ENCODE measurements at regions not wholly inside any gene's neighbourhood (a gene's known extent, or its start where the extent isn't known, plus 50 kb on each side); places are given as distances from the start of the nearest gene placed in this dataset.

DNA sequence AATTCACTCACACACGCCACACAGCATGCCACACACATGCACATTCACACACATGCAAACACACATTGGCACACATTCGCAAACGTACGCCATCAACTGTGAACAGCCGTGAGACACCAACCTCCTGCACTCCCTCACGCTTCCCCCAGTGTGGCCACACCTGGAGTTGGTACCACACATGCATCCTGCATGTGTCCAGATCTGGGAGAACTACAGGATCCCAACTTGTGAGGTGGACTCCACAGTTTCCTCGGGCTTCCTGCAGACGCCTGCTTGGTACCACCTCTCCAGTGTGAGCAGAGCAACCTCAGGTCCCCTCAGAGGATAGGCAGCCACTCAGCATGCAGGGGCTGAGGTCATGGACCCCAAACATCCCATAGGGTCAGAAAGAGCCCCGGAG, 239.0 kb downstream of the EIPR1 start:
- no peaks in the 10 kb centered on the region for H3K27me3 Mint-ChIP-seq (ENCODE audit: insufficient read depth)
- no peak for DNase-seq

GRCh38 chr2:3137651-3138300, 239.8 kb downstream of the EIPR1 start:
- no peaks in the 10 kb centered on the region for H3K4me1 Mint-ChIP-seq (ENCODE audit: low read depth)
- H3K36me3 Mint-ChIP-seq (ENCODE audit: low read depth) = no peaks in the 10 kb centered on the region
- no peak for TF ChIP-seq CTCF (IDR thresholded peaks at IDR 0.05)
- no peak overlapping the region for H3K27ac Mint-ChIP-seq
- H3K4me3 Mint-ChIP-seq = no peak overlapping the region
- no peak for DNase-seq
- H3K27me3 Mint-ChIP-seq (ENCODE audit: insufficient read depth) = peaks cover 3% of the 10 kb centered on the region
- peaks cover 10% of the 10 kb centered on the region; the same call in 1 of the 2 replicates for H3K9me3 Mint-ChIP-seq

More for the DNA sequence above, 239.0 kb downstream of the EIPR1 start:
- Mint-ChIP-seq H3K4me1 (ENCODE audit: low read depth) (no peaks in the 10 kb centered on the region), H3K9me3 (peaks cover 4% of the 10 kb centered on the region; the same call in 1 of the 2 replicates), H3K27ac (no peak overlapping the region), H3K4me3 (no peak overlapping the region), H3K36me3 (ENCODE audit: low read depth) (no peaks in the 10 kb centered on the region)
- no peak for TF ChIP-seq CTCF (IDR thresholded peaks at IDR 0.05)

GRCh38 chr2:3135676-3136075, 241.9 kb downstream of the EIPR1 start:
- no peak for DNase-seq
- H3K4me3 Mint-ChIP-seq = no peak overlapping the region
- H3K27ac Mint-ChIP-seq = no peak overlapping the region
- TF ChIP-seq CTCF (IDR thresholded peaks at IDR 0.05) = no peak
- H3K27me3 Mint-ChIP-seq (ENCODE audit: insufficient read depth) = peaks cover 5% of the 10 kb centered on the region
- H3K4me1 Mint-ChIP-seq (ENCODE audit: low read depth) = no peaks in the 10 kb centered on the region; the same call in 1 of the 2 replicates
- no peaks in the 10 kb centered on the region for H3K36me3 Mint-ChIP-seq (ENCODE audit: low read depth)
- peaks cover 10% of the 10 kb centered on the region; the same call in 1 of the 2 replicates for H3K9me3 Mint-ChIP-seq

DNA sequence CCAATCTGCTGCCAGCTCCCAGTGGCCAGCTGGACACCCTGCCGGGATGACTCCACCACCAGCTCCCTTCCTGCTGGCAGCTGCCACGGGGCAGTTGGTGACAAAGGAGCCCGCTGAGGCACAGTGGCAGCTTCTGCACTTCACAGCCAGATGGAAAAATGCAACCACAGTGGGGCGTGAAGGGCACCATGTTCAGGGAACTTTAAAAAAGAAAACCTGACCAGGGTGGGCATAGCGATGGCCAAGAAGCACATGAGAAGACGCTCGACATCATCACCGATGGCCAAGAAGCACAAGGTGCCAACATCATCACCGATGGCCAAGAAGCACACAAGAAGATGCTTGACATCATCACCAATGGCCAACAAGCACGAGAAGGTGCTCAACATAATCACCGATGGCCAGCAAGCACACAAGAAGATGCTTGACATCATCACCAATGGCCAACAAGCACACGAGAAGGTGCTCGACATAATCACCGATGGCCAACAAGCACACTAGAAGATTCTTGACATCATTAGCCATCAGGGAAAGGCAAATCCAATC, 243.5 kb downstream of the EIPR1 start:
- Mint-ChIP-seq H3K27me3 (ENCODE audit: insufficient read depth) (peaks cover 14% of the 10 kb centered on the region), H3K27ac (no peak overlapping the region), H3K4me1 (ENCODE audit: low read depth) (no peaks in the 10 kb centered on the region; the same call in 1 of the 2 replicates), H3K4me3 (no peak overlapping the region), H3K9me3 (peaks cover 10% of the 10 kb centered on the region; the same call in 1 of the 2 replicates), H3K36me3 (ENCODE audit: low read depth) (no peaks in the 10 kb centered on the region)
- no peak for DNase-seq
- TF ChIP-seq CTCF (IDR thresholded peaks at IDR 0.05) = no peak

- no peak overlapping the region for H3K4me3 Mint-ChIP-seq
- H3K9me3 Mint-ChIP-seq = peaks cover 10% of the 10 kb centered on the region; the same call in 1 of the 2 replicates
- no peaks in the 10 kb centered on the region for H3K36me3 Mint-ChIP-seq (ENCODE audit: low read depth)
- no peaks in the 10 kb centered on the region; the same call in 1 of the 2 replicates for H3K4me1 Mint-ChIP-seq (ENCODE audit: low read depth)
- peaks cover 16% of the 10 kb centered on the region for H3K27me3 Mint-ChIP-seq (ENCODE audit: insufficient read depth)
- no peak overlapping the region for H3K27ac Mint-ChIP-seq
- no peak for DNase-seq
- TF ChIP-seq CTCF (IDR thresholded peaks at IDR 0.05) = no peak
These were observed 244.7 kb downstream of the EIPR1 start for GRCh38 chr2:3132966-3133365.

Data from HFFc6 (cell line).